ENCODE measurements at regions not wholly inside any gene's neighbourhood (a gene's known extent, or its start where the extent isn't known, plus 50 kb on each side); places are given as distances from the start of the nearest gene placed in this dataset.
"Not testable (repeated sequence)": the region's sequence is repeated elsewhere in the genome, so short reads cannot be mapped to it uniquely, and the experiment has no call there.

DNA sequence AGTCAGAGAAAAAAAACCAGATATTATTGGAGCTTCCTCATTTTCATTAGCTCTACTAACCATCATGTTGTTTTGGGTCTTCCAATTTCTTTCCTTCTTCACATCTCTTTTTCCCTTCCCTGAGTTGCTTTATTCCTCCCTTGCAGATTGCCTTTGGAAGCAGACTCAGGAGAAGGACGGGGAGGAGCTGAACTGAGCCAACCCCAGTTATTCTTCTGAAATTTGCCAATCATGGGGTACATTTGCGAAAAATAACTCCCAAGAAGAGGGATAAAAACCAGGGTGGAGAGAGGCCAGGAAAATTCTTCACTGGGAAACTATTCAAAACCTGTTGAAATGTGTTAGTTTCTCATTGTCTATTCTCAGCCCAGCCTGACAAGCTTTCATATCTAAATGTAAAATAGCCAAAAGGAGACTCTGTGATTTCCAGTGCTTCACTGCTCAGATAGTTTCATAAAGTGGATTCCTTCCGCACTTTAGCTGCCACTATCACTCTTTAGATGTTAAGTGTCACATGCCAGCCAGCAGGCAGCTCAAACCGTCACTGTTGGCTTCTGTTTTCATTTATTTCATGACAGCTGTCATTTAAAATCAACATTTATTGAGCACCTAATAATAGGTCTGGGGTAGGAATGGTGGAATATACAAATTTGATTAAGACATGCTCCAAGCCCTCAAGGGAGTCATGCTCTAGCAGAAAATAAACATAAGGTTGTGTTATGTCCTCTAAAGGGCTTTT lies 204.5 kb downstream of the SREK1 start:
- DNase-seq (ENCODE audit: low read depth in 2 of 2), result no peak

DNA sequence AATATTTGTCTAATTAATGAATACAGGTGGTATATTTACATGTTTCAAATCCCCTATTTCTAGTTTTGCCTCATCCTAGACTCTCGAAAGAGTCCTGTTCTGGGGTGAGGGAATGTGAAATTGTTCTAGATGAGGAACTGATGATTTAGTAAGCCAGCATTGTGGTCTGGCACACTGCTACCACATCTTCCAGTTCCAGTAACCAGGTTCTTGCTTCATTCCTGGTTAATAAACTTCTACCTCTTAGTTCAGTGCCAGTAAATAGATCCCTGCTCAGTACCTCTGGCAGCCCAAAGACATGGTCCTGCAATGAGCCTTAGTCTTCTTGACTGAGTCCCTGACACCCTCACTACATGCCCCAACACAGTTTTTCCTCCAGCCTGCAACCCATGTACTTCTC lies 207.7 kb downstream of the SREK1 start:
- DNase-seq (ENCODE audit: low read depth in 2 of 2), result no peak

DNA sequence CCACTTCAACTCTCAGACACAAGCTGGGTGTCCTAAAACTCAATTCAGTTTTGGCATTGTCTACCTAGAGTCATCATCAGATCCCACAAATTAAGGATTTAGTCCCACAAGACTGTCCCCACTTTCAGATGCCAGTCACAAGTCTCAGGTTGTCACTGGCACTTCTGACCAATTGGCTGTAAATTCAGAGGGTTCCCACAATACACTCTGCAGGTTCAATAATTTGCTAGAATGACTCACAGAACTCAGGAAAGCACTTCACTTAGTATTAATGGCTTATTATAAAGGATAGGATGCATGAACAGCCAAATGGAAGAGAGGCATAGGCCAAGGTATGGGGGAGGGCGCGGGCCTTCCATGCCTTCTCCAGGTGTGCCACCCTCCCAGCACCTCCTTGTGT lies 209.1 kb downstream of the SREK1 start:
- DNase-seq (ENCODE audit: low read depth in 2 of 2), result no peak

DNA sequence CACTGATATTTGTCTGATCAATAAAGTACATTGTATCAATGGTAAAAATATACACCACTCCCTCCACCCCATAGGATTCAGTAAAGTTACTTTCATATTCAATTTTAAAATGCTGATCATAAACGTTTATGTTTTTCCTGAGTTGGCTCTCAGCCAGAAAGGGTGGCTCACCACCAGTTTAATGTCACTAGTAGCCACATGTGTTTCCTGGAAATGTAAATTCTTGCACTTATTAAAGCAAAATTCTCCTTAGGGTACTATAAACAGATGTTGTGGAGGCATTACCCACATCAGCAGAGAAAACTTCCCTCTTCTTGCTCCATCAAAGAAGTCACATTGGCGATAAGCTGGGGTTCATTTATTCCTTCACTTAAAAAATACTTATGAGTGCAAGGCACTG lies 210.3 kb downstream of the SREK1 start:
- no peak for DNase-seq (ENCODE audit: low read depth in 2 of 2)

DNA sequence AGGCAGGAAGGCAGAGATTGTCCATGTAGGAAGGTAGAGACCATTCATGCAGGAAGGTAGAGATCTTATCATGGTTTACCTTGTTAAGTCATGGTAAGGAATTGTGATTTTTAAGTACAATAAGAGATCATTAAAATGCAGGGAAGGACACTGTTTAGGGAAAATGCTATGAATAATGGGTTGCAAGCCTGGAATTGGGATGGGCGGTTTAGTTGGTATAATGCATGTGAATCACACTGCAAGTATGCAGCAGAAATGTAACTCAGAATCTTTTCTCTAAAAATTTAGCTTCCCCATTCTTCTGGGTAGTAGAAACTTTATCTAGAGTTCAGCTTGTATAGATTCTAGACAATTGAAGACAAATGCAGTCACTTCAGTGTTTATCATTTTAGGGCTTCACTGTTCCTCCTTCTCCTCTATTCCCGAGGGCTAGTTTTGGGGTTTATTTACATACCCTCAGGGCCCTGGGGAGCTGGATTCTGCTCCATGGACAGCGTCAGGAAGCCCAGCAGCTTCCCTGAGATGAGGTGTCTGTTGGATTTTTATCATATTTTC lies 212.0 kb downstream of the SREK1 start:
- no peak for DNase-seq (ENCODE audit: low read depth in 2 of 2)

DNA sequence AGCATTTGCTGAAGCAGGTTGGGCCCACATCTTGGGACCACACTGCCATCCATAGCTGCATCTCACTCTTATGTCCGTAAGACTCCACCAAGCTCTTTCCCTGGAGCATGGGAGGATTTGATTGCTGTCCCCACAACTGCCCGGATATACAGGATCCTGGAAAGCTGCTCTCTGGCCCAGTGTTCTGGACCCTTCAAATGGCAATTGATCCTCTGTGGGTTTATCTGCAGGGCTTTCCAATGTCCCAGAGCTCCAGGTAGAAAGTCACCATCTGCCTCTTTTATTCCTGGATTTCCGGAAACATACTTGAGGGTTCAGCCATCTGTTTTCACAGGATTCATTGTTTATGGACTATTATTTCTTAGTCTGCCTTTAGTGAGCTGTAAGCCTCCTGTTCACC lies 214.6 kb downstream of the SREK1 start:
- no peak for DNase-seq (ENCODE audit: low read depth in 2 of 2)

DNA sequence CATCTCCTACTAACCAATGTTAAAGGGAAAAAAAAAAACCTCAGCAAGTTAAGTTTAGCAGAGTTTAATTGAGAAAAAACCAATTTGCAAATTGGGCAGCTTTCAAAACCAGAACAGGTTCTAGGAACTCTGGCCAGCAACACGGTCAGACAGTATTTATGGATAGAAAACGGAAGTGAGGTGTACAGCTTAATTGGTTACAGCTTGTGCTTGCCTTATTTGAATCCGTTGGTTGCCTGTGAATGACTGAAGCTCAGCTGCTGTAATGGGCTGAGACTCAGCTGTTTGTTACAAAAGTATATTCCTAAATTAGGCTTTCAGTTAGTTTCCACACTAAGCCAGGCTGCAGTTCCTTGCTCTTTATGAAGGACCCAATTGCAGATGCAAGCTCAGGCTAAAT lies 217.0 kb downstream of the SREK1 start:
- DNase-seq (ENCODE audit: low read depth in 2 of 2), result no peak

DNA sequence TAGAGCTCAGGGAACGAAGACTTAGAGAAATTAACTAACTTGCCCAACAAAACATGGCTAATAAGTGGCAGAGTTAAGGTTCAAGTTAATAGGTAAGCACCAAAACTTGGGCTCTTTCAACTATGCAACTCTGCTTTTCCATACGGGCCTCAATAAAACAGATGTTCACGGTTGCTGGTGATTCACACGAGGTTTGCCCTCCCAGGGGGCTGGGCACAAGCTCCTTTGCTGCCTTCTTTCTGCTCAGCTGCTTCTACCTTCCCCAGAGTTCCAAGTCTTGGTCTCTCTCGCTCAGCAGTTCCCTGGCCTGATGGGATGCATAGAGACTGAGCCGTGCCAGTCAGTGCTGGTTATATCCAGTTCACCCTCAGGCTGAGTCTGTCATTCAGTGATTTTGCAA lies 217.9 kb downstream of the SREK1 start:
- DNase-seq (ENCODE audit: low read depth in 2 of 2), result no peak

DNA sequence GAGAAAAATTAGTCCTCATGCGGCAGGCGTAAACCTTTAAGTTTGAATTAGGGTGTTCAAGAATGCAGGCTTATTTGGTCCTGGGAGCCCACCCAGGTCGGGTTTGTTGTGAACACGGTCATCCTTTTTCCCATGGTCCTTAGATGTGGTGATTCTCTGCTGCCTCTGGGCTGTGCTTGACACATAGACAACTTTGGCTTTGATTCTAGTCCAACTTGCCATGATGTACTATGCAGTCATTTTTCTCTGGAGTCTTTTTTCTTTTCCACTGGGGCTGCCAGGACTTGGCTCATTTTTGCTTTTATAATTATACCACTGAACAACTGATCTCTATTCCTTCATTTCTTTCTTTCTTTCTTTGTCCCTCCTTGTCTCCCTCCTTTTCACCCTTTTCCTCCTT lies 218.6 kb downstream of the SREK1 start:
- no peak for DNase-seq (ENCODE audit: low read depth in 2 of 2)

DNA sequence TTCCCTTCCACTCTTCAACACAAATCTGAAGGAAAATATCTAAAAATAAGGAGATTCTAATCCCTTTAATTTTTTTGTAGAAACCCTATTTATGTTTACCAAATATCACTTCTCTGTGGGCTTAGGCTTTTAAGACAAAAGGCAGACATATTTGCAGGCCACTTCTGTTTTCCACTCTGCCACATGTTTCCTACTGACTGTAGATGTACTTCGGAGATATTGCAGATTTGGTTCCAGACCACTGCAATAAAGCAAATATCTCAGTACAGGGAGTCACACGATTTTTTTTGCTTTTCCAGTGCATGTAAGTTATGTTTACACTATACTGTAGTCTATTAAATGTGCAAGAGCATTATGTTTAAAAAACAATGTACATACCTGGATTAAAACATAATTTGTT lies 219.0 kb downstream of the SREK1 start:
- DNase-seq (ENCODE audit: low read depth in 2 of 2), result no peak

DNA sequence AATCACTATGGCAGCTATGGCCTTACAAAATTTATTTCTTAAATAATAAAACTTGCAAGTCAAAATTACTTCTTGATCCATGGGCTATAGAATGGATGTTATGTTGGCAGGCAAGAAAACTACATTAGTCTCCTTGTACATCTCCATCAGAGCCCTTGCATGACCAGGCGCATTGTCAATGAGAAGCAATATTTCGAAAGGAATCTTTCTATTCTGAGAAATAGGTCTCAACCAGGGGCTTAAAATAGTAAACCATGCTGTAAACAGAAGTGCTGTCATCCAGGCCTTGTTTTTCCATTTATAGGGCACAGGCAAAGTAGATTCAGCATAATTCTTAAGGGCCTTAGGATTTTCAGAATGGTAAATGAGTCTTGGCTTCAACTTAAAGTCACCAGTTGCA lies 220.1 kb downstream of the SREK1 start:
- no peak for DNase-seq (ENCODE audit: low read depth in 2 of 2)

DNA sequence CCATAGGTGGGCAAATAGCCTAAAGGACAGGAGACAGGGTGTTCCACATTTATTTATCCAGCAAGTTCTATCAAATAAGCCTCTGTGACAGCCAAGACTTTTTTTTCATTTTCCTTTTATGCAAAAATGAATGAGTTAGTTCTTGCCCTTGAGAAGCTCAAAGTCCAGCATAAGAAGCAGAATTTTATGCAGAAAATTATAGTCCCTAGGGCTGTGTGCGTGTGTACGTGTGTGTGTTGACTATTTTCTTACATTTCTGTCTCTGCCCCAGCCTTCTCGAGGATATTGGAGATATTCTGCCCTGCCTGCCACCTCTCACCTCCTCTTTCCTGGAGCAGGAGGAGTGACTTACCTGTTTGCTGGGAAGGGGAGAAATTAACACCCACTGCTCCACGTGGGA lies 221.9 kb downstream of the SREK1 start:
- DNase-seq (ENCODE audit: low read depth in 2 of 2), result no peak

DNA sequence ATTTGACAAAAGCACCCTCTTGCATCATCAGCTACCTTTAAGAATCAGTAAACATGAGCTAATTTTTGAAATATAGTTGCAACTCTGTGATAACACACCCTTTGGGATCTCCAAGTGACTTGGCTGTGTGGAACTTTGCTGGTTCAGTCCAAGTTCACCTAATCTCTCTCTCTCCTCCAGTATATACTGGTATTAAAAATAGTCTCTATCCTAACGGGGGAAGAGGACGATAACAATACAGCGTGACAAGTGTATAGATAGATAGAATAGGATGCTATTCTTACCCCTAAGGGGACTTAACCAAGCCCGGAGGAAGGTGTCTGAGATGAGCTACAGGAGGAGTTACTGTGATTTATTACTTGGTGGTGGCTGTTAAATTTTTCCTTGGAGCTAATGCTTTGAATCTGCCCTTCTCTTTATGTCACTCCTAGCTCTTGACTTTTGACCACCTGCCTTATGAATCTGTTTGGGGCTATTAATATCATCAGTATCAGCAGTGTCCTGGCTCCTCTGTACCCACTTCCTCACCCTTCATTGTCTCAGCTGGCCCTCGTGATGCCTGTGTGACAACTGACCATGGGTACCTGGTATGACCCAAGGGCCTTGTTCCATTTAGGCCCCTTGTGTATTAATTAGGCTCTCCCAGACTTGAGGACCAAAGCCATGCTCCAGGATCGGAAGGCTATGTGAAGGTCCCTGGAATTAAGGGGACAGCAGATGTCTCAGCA lies 223.9 kb downstream of the SREK1 start:
- no peak for DNase-seq (ENCODE audit: low read depth in 2 of 2)

DNA sequence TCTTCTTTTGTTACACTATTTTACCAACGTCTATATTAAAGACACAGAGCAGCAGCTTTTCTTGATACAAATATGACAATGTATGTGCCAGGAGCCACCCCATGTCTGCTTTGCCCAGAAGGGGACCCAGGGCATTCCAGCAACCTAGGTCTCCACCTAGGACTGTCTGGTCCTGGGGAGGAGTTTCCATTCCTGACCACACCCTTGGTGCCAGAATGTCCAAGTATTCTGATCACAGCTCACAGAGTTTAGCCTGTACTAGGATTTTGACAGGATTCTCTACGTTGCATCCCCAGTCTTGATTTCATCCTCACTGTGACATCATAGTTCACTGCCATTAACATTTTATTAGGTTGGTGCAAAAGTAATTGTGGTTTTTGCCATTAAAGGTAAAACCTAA lies 224.7 kb downstream of the SREK1 start:
- DNase-seq (ENCODE audit: low read depth in 2 of 2), result no peak

DNA sequence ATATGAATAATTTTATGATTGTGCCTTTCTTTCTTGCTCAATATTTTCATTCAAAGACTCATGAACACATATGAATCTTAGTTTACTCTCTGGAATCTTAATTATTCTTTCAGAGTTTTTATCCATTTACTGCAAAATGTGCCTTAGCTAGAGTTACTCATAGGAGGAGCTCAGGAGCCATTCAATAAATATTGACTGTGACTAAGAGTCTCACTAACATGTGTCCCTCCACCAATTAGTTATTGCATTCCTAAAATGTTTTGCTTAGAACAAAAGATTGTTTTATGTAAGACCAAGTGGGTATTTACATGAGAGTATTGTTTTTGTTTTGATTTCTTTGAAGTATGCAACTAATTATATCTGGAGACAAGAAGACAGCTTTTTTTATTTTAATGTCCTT lies 218.4 kb upstream of the MAST4 start:
- DNase-seq (ENCODE audit: low read depth in 2 of 2), result no peak

DNA sequence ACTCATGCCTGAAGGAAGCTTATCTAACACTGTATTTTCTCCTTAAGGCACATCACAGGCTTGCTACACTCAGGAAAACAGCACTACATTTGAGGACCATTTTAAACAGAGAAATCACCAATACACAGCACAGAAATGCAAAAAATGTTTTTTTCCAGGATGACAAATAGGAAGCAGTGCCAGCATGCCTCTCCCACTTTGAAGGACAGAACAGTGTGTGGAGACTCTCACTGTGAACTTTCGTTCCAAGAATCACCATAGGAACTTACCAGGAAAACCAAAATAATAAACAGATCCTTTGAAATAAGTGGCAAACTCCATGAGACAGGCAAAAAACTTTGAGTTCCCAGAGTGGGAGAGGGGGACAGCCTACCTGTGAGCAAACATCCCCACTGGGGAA lies 217.8 kb upstream of the MAST4 start:
- no peak for DNase-seq (ENCODE audit: low read depth in 2 of 2)

DNA sequence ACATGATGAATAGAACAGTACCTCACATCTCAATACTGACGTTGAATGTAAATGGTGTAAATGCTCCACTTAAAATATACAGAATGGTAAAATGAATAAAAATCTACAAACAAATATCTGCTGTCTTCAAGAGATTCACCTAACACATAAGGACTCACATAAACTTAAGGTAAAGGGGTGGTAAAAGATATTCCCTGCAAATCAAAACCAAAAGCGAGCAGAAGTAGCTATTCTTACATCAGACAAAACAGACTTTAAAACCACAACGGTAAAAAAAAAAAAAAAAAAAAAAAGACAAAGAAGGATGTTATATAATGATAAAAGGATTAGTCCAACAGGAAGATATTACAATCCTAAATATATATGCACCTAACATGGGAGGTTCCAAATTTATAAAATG lies 214.0 kb upstream of the MAST4 start:
- DNase-seq (ENCODE audit: low read depth in 2 of 2), result no peak

DNA sequence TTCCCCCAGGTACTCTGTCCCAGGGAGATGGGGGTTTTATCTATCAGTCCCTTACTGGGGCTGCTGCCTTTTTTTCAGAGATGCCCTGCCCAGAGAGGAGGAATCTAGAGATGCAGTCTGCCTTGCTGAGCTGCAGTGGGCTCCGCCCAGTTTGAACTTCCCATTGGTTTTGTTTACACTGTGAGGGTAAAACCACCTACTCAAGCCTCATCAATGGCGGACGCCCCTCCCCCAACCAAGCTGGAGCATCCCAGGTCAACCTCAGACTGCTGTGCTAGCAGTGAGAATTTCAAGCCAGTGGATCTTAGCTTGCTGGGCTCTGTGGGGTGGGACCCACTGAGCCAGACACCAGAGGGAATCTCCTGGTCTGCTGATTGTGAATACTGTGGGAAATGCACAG lies 191.0 kb upstream of the MAST4 start:
- DNase-seq (ENCODE audit: low read depth in 2 of 2), result not testable (repeated sequence)

DNA sequence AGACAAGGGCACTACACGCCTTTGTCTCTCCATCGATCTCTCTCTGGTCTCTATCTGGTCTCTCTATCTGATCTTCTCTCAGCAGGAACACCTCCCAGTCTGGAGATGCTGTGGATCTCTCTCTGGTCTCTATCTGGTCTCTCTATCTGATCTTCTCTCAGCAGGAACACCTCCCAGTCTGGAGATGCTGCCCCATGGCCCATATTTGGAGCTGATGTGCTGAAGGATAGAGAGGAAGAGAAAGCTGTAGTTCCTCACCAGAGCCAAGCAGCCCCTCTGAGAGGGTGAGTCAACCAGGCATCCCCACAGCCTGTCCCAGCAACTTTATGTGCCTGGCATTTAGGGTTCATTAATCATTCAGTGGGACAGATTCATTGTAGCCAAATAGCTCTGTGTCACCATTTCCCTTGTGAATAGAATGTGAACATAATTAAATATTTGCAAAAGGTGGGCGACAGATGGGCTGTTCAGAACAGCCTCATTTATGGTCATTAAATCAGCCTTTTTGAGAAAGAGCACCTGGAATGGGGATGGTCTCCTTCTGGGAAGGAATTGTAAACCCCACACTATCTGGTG lies 189.3 kb upstream of the MAST4 start:
- DNase-seq (ENCODE audit: low read depth in 2 of 2), result no peak

DNA sequence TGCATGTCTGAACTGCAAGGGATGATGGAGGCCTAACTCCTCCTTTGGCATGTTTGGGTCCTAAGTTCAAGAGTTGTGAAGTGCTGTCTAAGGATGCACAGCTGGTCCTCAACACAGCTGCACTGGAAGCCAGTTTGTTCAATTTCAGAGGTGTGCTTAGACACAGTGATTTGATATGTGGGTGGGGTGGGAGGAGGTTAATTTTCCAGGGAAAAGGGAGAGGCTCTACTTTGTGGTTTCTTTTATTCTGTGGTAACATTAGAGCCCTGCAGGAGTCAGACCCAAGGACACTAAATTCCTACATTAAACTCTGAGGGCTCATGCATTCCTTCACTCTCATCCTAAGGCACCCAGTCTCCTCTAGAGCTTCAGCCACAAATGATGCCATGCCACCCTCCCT lies 188.4 kb upstream of the MAST4 start:
- no peak for DNase-seq (ENCODE audit: low read depth in 2 of 2)

DNA sequence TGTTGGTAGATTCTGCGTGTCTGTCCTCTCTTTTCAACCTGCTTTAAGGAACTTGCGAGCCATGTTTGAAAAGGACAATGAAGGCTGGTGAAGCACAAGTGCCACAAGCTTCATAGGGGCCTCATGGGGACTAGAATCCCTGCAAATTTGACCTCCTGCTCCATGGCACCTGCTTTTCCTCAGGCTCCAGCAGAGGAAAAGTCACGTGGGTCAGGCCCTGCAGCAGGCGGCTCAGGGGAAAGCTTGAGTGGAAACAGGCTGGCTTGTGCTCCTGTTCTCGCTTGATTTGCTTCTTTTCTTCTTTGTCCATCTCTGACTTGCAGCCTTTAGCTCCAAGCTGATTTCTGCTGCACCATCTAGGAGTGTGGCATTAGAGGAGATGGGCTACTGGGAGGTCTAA lies 187.6 kb upstream of the MAST4 start:
- DNase-seq (ENCODE audit: low read depth in 2 of 2), result no peak

DNA sequence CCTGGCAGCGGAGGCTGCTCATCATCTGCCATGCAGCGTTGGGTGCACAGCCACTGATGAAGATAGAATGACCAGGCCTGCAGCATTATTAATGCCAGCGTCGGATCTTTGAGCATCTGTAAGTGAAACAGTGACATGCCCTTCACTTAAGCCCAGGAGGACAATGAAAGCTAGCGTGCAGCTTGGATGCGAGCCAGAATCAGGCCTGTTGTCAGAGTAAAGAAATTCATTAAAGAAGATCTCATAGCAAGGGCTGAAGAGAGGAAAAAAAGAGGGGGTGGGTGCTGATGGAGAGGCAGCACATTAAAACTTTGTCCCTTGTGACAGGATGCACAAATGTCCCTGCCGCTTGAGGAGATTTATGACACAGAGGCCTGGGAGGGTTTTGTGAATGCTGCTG lies 186.1 kb upstream of the MAST4 start:
- DNase-seq (ENCODE audit: low read depth in 2 of 2), result no peak

DNA sequence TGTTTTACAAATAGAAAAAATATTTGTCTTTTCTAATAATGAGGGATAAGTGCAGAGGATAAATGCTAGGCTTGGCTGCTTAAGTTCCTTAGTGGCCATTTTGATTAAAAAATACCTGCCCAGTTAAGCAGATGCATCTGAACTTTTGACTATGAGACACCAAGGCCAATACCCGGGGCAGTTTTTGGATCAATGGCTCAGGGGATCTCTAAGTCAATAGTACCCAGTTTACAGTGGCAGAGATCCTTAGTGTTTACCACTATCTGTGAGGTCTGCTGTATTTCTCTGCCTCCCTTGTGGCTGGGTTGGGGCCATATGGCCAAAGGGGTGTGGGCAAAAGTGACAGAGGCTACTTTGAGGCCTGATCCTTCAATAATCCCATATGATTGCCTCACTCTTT lies 184.5 kb upstream of the MAST4 start:
- DNase-seq (ENCODE audit: low read depth in 2 of 2), result no peak
